GM21390 (cell line): ENCODE measurements at regions not wholly inside any gene's neighbourhood (a gene's known extent, or its start where the extent isn't known, plus 50 kb on each side); places are given as distances from the start of the nearest gene placed in this dataset.
"Not testable (repeated sequence)": the region's sequence is repeated elsewhere in the genome, so short reads cannot be mapped to it uniquely, and the experiment has no call there.

Experiments used
- ATAC-seq: cut with Tn5 transposase; IDR thresholded peaks from one replicate; pipeline ENCODE4 v1.9.1; 2021; ENCODE audit not compliant: unreplicated experiment

DNA sequence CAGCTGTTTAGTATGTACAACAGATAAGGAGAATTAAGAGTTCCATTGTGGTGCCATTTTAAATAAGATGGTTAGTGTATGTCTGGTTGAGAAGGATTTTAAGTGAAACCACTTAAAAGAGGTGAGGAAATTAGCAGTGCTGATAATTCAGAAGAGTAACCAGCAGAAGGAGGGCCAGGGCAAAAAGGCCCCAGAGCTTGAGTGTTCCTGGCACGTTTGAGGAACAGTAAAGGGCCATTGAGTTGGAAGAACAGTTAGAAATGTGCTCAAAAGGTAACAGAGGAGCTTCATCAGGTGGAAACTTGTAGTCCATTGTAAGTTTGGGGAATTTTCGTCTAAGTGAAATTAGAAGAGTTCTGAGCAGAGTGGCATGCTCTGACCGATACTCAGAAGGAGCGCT, 606.2 kb upstream of the ZFP42 start:
- no peak for ATAC-seq

DNA sequence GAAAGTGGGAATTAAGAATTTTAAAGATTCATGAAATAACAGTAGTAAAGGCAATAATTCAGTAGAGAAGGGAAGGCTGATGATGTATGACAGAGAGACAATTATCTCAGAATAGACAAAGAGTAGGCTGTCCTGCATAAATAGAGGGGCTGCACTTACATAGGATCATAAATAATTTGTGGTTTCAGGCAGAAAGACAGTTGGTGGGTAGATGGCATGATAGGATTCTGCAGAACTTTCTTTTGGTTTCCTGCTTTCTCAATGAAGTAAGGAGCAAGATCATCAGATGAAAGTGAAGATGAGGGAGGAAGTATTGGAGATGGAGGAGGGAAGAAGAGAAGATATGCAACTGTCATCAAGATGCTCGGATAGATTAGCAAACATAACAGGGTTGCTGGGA, 604.9 kb upstream of the ZFP42 start:
- no peak for ATAC-seq

GRCh38 chr4:187393531-187394344, 601.8 kb upstream of the ZFP42 start:
- ATAC-seq: no peak

DNA sequence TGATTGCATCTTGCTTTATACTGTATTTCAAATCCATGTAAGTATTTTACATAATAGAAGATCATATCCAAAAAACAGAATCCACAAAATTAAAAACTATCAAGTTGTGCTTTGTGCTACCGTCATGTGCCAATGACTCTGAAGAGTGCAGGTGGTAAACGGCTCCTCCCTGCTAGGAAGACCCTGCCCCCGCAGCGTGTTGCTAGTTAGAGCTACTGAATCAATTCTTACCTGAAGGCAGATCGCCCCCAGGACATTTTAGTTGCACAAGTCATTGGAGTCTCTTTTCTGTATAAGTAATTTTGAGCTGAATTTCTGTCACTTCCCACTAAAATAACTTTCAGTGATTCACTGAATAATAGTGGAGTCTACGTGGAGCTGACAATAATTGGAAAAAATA, 599.5 kb upstream of the ZFP42 start:
- ATAC-seq: no peak

- not testable (repeated sequence) for ATAC-seq
Measured at GRCh38 chr4:187408447-187408846, 587.1 kb upstream of the ZFP42 start.

GRCh38 chr4:187413564-187414358, 581.8 kb upstream of the ZFP42 start:
- ATAC-seq: no peak

DNA sequence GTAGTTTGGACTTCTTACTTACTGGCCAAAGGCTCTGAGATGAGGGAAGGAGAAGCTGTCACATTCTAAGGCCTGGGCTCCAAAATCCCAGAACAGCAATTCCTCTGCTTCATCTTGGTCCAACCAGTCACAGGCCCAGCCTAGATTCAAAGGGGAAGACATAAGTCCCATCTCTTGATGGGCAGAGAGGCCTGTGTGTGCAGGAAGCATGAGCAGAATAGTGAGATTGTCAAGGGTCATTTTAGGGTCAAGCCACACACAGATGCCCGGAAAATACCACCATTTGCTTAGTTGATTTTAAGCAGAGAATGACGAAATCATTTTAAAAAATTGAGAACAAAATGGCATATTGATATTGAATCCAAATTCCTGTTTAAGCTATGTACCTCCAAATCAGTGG, 580.9 kb upstream of the ZFP42 start:
- no peak for ATAC-seq

GRCh38 chr4:187415231-187415630, 580.3 kb upstream of the ZFP42 start:
- no peak for ATAC-seq

DNA sequence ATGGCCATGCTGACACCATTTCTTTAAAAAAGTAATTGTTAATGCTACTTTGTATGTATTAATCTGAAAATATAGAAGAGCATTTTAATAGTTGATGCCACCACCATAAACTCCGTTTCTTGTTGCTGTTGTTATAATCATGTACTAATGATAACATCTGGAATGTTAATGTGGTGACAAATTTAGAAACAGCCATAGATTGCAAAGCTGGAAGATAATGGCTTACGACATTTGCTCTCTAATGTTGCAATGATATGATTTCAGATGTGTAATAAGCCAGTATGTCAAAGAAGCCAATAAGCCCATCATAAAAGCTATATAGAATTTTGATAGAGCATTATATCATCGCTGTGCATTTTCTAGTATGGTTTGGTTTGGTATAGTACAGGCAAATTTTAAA, 579.4 kb upstream of the ZFP42 start:
- ATAC-seq: no peak

DNA sequence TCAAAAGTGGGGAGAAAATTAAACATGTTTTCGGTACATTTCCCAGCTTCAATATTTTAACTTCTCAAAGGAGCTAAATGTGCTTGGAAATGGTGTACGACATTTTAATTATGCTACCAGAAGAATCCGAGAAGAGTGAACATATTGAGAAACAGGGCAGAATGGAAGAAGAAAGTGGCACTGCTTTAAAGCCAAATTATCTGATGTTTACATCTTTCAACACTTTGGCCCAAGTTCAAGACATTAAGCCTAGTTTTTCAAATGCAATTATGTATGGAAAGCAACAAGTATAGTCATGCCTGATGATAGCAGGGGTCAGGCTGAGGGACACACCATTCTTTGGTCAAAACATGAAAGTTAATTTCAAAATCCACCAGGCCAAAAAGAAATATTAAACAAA, 577.9 kb upstream of the ZFP42 start:
- ATAC-seq: no peak

GRCh38 chr4:187422655-187423054, 572.9 kb upstream of the ZFP42 start:
- ATAC-seq: no peak

GRCh38 chr4:187424636-187425035, 570.9 kb upstream of the ZFP42 start:
- ATAC-seq: no peak

GRCh38 chr4:187426511-187426910, 569.1 kb upstream of the ZFP42 start:
- no peak for ATAC-seq

DNA sequence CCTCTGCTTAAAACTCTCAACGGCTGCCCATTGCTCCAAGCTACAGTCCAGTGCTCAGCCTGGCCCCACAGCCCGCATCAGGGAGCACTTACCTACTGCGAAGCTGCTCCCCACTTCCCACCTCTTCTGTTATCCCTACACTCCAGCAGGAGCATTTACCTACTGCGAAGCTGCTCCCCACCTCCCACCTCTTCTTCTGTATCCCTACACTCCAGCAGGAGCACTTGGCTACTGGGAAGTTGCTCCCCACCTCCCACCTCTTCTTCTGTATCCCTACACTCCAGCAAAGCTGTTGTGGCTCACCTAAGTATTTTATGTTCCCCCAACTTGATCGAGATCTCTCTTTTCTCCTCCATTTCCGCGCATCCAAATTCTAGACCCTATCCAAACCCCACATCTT, 563.3 kb upstream of the ZFP42 start:
- ATAC-seq: no peak

GRCh38 chr4:187433141-187433540, 562.4 kb upstream of the ZFP42 start:
- ATAC-seq: no peak

- ATAC-seq: no peak
Measured at GRCh38 chr4:187436251-187436650, 559.3 kb upstream of the ZFP42 start.

DNA sequence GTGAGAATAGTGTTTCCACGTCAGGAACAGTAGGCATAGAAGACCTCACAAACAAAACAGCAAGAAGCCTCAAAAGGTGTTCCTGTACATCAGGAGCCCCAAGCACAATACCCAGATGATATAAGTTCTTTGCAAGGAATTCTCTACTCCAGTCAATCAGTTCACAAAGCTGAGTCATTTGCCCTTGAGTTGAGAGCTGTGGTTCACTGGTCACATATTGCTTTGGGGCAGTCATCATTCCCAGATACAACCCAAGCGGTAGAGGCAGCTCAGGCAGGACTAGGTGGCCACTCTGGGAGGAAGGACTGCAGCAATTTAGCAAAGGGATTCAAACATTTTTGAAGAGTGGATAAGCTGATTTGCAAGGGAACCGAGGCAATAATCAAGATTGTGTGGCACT, 551.5 kb upstream of the ZFP42 start:
- ATAC-seq: no peak

- no peak for ATAC-seq
Measured at GRCh38 chr4:187449702-187450101, 545.9 kb upstream of the ZFP42 start.

GRCh38 chr4:187451776-187452175, 543.8 kb upstream of the ZFP42 start:
- no peak for ATAC-seq

GRCh38 chr4:187460016-187460415, 535.6 kb upstream of the ZFP42 start:
- no peak for ATAC-seq

DNA sequence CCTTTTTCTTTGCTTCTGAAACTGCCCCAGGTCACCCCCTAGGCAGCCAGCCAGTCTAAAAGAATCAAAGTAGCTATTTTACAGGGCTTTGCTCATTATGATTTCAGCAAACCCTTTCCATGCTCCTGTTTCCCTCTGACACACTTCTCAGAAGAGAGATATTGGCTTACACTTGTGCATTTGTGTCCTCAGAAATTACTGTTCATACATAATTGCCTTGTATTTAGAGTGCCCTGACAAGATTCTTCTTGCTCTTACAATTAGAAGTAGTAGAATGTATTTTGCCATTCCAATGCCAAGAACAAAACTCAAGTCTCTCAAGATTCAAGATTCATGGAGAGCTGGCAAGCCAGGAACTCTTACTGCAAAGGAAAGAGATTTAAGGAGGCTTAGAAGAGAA, 531.0 kb upstream of the ZFP42 start:
- ATAC-seq: no peak

GRCh38 chr4:187467224-187467623, 528.3 kb upstream of the ZFP42 start:
- no peak for ATAC-seq
